ENCODE measurements at regions not wholly inside any gene's neighbourhood (a gene's known extent, or its start where the extent isn't known, plus 50 kb on each side); places are given as distances from the start of the nearest gene placed in this dataset.

DNA sequence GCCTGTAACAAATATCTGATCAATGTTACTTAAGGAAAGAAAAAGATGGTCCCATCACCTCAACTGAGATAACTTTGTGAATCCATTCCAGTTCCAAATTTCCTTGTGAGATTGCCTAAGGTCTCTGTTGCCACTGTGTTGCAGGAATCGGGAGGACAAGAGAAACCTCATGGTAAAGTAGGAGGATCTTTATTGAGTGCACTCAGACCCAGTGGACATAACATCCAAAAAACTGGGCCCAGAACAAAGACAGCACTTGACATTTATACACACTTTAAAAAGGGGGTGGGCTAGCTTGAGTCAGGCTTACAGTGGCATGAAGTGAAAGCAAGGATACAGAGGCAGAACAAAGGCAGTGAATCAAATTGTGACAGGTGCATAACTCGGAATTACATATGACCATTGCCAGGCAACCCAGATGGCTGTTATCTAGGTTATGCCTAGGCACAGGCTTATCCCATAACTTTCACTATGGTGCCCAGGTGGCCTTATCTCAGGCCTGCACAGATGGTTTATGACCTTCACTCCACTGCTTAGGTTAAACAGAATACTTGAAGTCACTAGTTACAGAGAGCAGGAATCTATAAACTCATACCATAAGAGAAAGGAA, 459.4 kb upstream of the PCDH20 start:
- no peak overlapping the region for H3K27ac ChIP-seq (ENCODE audit: extremely low read length, insufficient read depth, low read length)
- H3K4me2 ChIP-seq (ENCODE audit: low read depth, low read length), result no peak overlapping the region
- BruUV-seq (replicated peaks), result no TSS peak
- H3K9ac ChIP-seq (ENCODE audit: insufficient read depth, low read depth, low read length), result no peak overlapping the region
- in situ Hi-C loops (cut with HindIII; ENCODE audit: extremely low pct_ligation_motif_present, low pct_unique_long_range_greater_than_20kb) (no loop called here), intact Hi-C loops (cut with micrococcal nuclease; ENCODE audit: unreplicated experiment) (no loop called here)
- H3K27me3 ChIP-seq (ENCODE audit: control insufficient read depth in 1 of 2, insufficient read depth in 2 of 2, low read length in 2 of 2), result no peaks in the 10 kb centered on the region
- H3K79me2 ChIP-seq (ENCODE audit: insufficient read depth, low read length), result no peaks in the 10 kb centered on the region
- H3K9me3 ChIP-seq (ENCODE audit: low read length), result peaks cover 53% of the 10 kb centered on the region
- no peak overlapping the region for H3K4me3 ChIP-seq (replicated peaks in 1 of 3; ENCODE audit: insufficient read depth in 1 of 3, low read depth in 2 of 3, low read length in 3 of 3)
- no peaks in the 10 kb centered on the region for H3K36me3 ChIP-seq (replicated peaks in 1 of 2; ENCODE audit: control insufficient read depth in 1 of 2, insufficient read depth in 2 of 2, low read length in 2 of 2)
- TF ChIP-seq, protein P1, sequence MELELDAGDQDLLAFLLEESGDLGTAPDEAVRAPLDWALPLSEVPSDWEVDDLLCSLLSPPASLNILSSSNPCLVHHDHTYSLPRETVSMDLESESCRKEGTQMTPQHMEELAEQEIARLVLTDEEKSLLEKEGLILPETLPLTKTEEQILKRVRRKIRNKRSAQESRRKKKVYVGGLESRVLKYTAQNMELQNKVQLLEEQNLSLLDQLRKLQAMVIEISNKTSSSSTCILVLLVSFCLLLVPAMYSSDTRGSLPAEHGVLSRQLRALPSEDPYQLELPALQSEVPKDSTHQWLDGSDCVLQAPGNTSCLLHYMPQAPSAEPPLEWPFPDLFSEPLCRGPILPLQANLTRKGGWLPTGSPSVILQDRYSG (CRISPR knock-in tag; IDR thresholded peaks at IDR 0.05), result no peak
- TF ChIP-seq MYC (CRISPR knock-in tag; IDR thresholded peaks at IDR 0.05; ENCODE audit: borderline replicate concordance) (no peak), NFIC (IDR thresholded peaks at IDR 0.05; ENCODE audit: low read length) (no peak), ZNF709 (CRISPR knock-in tag; IDR thresholded peaks at IDR 0.05) (no peak), ZNF230 (CRISPR knock-in tag; IDR thresholded peaks at IDR 0.05) (no peak), NR2F6 (IDR thresholded peaks at IDR 0.05) (no peak), NR2F6 (CRISPR knock-in tag; IDR thresholded peaks at IDR 0.05) (no peak)
- TF ChIP-seq, protein P2, sequence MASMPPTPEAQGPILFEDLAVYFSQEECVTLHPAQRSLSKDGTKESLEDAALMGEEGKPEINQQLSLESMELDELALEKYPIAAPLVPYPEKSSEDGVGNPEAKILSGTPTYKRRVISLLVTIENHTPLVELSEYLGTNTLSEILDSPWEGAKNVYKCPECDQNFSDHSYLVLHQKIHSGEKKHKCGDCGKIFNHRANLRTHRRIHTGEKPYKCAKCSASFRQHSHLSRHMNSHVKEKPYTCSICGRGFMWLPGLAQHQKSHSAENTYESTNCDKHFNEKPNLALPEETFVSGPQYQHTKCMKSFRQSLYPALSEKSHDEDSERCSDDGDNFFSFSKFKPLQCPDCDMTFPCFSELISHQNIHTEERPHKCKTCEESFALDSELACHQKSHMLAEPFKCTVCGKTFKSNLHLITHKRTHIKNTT (CRISPR knock-in tag; IDR thresholded peaks at IDR 0.05), result no peak
- no peak for DNase-seq (ENCODE audit: low spot score)
- H3K4me1 ChIP-seq (ENCODE audit: insufficient read depth, low read length), result no peaks in the 10 kb centered on the region
- no peak overlapping the region for H2AFZ ChIP-seq (ENCODE audit: low read length)
- WGBS (ENCODE audit: low lambda C conversion rate), result 0% methylated on average over 2 of the region's 2 CpGs
- ATAC-seq, result no peak
- H4K20me1 ChIP-seq (ENCODE audit: insufficient read depth, low read length), result no peaks in the 10 kb centered on the region
- CTCF ChIA-PET (ENCODE audit: low intra/inter-chr PET ratio, low total read pairs), result no interaction called here
- FAIRE-seq, result no peak
- POLR2A ChIA-PET, result no interaction called here

- no peaks in the 10 kb centered on the region for H3K79me2 ChIP-seq (ENCODE audit: insufficient read depth, low read length)
- H3K9ac ChIP-seq (ENCODE audit: insufficient read depth, low read depth, low read length), result no peak overlapping the region
- ChIA-PET POLR2A (no interaction called here), CTCF (ENCODE audit: low intra/inter-chr PET ratio, low total read pairs) (no interaction called here)
- DNase-seq (ENCODE audit: low spot score) (no peak), FAIRE-seq (no peak), ATAC-seq (no peak)
- intact Hi-C loops (cut with micrococcal nuclease; ENCODE audit: unreplicated experiment) (no loop called here), in situ Hi-C loops (cut with HindIII; ENCODE audit: extremely low pct_ligation_motif_present, low pct_unique_long_range_greater_than_20kb) (no loop called here)
- no TSS peak for BruUV-seq (replicated peaks)
- H3K4me1 ChIP-seq (ENCODE audit: insufficient read depth, low read length), result no peaks in the 10 kb centered on the region
- H2AFZ ChIP-seq (ENCODE audit: low read length), result no peak overlapping the region
- no peak overlapping the region for H3K4me2 ChIP-seq (ENCODE audit: low read depth, low read length)
- H3K27ac ChIP-seq (ENCODE audit: extremely low read length, insufficient read depth, low read length), result no peak overlapping the region
- no peaks in the 10 kb centered on the region for H4K20me1 ChIP-seq (ENCODE audit: insufficient read depth, low read length)
- H3K36me3 ChIP-seq (replicated peaks in 1 of 2; ENCODE audit: control insufficient read depth in 1 of 2, insufficient read depth in 2 of 2, low read length in 2 of 2), result no peaks in the 10 kb centered on the region
- H3K27me3 ChIP-seq (ENCODE audit: control insufficient read depth in 1 of 2, insufficient read depth in 2 of 2, low read length in 2 of 2), result no peaks in the 10 kb centered on the region
- H3K4me3 ChIP-seq (replicated peaks in 1 of 3; ENCODE audit: insufficient read depth in 1 of 3, low read depth in 2 of 3, low read length in 3 of 3), result no peak overlapping the region
- peaks cover 49% of the 10 kb centered on the region for H3K9me3 ChIP-seq (ENCODE audit: low read length)
- TF ChIP-seq, protein P3, sequence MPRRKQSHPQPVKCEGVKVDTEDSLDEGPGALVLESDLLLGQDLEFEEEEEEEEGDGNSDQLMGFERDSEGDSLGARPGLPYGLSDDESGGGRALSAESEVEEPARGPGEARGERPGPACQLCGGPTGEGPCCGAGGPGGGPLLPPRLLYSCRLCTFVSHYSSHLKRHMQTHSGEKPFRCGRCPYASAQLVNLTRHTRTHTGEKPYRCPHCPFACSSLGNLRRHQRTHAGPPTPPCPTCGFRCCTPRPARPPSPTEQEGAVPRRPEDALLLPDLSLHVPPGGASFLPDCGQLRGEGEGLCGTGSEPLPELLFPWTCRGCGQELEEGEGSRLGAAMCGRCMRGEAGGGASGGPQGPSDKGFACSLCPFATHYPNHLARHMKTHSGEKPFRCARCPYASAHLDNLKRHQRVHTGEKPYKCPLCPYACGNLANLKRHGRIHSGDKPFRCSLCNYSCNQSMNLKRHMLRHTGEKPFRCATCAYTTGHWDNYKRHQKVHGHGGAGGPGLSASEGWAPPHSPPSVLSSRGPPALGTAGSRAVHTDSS (CRISPR knock-in tag; conservative IDR thresholded peaks at IDR 0.05), result no peak
- TF ChIP-seq ZNF468 (CRISPR knock-in tag; IDR thresholded peaks at IDR 0.05), result no peak
- TF ChIP-seq ZNF431 (CRISPR knock-in tag; IDR thresholded peaks at IDR 0.05; ENCODE audit: borderline replicate concordance, low read depth), result no peak
- no peak for TF ChIP-seq KMT2A (CRISPR knock-in tag; IDR thresholded peaks at IDR 0.05)
- no peak for TF ChIP-seq STAT6 (CRISPR knock-in tag; IDR thresholded peaks at IDR 0.05; ENCODE audit: borderline replicate concordance)
- TF ChIP-seq TCF7 (IDR thresholded peaks at IDR 0.05; ENCODE audit: low read depth), result no peak
- no peak for TF ChIP-seq SNRNP70 (IDR thresholded peaks at IDR 0.05; ENCODE audit: low read depth, low read length)
These were observed 458.1 kb upstream of the PCDH20 start for GRCh38 chr13:61873717-61874116.
